GM21528 (cell line): ENCODE measurements at regions not wholly inside any gene's neighbourhood (a gene's known extent, or its start where the extent isn't known, plus 50 kb on each side); places are given as distances from the start of the nearest gene placed in this dataset.

Source experiments
- ATAC-seq: cut with Tn5 transposase; IDR thresholded peaks from one replicate; pipeline ENCODE4 v1.9.1; 2021; ENCODE audit warnings: mild to moderate bottlenecking, moderate library complexity; ENCODE audit not compliant: unreplicated experiment, low FRiP score

DNA sequence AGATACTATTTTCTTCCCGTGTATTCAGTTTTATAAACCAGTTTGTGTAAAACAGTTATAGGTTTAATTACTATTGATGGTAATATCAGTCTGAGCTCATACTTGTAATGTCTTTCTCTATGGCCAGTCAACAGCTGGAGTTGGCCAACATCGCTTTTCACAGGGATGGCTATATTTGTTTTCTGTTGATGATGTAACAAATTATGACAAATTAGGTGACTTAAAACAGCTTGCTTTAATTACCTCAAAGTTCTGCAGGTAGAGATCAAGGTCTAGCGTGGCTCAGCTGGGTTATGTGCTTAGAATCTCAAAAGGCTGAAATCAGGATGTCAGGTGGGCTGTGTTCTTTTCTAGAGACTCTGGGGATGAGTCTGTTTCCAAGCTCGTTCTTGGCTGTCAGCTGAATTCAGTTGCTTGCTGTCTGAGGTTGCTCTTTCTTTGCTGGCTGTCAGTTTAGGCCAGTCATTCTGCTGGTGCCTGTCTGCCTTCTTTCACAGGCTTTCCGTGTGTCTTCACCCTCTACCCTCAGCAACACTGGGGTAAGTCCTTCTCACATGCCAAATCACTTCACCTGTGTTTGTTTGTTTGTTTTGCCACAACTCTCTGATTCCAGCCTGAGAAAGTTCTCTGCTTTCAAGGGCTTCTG, 370.2 kb upstream of the E2F7 start:
- no peak for ATAC-seq

DNA sequence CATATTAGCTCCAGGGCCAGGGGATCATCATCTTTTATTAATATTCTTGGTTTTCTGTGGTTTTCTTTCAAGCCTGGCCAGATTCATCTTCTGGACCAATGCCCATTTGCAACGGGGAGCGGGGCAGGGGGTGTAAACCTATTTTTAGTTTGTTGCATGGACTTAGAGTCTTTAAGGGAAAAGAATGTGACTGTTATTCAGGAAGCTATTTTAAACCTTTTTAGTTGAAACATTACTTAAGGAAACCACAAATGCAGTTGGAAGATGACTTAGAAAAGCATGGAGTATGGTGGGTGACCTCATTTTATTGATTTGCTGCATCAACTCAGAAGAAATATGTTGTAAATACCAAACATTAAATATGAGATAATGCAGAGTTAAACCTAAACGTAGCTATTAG, 368.4 kb upstream of the E2F7 start:
- no peak for ATAC-seq

DNA sequence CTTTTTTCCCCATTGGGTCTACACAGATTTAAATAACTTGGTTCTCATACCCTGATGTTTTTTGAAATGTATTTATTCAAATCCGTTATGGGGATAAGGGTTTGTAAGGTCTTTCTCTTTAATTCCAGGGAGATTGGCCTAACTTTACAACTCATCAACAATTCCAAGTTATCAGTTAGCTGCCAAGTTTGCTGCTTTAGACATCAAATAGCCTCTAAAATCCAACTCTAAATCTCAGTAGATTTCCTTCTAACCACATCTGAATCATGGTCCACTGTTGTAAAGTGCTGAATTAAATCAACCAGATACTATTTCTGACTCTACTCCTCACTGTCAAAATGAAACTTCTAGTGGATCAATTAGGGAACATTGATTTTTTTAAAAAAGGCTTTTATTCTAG, 364.1 kb upstream of the E2F7 start:
- no peak for ATAC-seq

DNA sequence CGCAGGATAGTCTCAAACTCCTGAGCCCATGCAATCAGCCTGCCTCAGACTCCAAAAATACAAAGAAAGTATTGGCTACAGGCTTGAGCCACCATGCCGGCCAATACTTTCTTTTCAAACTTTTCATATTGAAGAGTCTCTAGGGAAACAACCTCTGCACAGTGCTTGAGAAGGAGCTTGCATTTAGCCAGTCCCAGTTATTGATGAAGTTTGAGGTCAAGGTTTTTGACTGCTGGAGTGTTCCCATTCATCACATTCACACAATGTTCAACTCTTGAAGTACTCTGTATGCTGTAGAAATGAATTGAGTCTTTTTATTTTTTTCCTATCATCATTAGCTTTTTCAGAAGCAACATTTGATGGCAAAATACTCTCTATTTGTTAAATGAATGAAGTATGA, 355.8 kb upstream of the E2F7 start:
- no peak for ATAC-seq

DNA sequence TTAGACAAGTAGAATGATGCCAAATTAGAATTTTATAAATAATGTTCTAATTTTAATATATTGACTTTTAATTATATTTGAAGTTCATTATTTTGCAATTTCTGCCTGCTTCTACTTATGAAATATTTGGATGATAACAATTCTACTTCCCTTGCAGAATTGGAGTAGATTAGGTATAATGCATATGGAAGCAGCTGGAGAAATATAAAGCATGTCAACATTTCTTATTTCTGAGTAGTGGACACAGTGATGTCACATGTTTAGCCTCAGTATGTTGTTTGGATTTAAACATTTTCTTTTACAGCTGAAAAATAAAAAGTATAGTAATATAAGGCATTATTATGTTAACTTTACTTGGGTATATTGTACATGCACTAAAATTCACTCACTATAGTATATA, 344.2 kb upstream of the E2F7 start:
- no peak for ATAC-seq

DNA sequence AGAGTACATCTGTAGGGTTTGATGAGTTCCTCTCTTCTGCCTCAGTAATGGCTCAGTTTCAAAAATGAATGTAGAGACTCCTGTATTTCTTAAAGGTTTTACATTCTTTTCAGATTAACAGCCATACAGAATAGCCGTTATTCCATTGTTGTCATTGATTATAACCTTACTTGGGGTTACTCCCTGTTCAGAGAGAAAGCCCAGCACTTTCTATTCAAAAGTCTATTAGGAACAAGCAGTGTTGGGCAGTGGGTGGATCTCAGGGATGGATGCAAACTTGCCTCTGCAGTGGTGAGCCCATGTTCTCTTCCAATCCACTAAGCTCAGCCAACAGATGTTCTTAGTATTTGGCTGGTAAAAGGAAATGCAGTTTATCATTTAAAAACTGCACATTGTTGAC, 342.6 kb upstream of the E2F7 start:
- ATAC-seq: no peak

DNA sequence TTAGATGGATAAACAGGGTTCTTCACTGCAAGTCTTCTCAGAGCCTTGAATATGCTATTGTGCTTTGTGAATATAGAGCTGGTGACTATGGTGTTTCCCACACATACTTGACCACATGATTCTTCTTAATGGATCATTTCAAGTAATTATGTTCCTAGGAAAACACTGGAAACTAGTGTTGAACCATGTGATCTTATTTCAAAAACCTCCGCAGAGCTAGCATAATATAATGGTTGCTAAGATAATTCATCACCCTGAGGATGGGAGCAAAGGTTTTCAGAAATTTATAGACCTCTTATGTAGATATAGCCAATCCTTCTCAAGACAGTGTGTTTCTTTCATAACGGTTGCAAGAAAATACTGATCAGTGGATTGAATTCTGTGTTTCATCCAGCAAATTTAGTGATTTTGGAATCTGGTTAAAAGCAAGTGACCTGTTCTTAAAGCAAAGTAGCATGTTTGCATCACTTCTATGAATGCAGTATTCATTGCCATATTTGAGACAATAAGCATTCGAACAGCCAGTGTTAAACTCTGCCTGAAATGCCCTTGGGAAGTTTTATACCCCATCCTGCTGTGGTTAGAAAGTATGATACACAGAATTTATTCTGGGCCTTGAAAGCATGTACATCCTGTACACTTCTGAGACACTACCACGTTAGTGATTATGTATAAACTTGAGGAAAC, 341.0 kb upstream of the E2F7 start:
- no peak for ATAC-seq

DNA sequence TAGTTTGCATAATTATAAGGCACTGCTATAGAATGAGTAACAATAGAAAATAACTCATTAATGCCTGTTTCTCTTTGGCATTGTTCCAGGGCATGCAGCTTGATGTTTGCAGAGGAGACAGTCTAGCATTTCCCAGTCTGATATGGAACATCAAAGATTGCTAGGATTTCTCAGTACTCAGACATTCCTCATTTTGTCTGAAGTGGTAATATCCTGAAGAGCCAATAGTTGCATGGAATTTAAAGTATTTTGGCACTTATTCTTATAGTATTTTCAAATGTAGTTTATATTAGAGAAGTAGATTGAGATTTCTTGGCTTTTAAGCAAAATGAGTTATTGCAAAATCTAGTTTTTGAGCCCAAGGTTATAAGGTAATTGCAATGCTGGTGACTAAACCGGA, 337.3 kb upstream of the E2F7 start:
- no peak for ATAC-seq

DNA sequence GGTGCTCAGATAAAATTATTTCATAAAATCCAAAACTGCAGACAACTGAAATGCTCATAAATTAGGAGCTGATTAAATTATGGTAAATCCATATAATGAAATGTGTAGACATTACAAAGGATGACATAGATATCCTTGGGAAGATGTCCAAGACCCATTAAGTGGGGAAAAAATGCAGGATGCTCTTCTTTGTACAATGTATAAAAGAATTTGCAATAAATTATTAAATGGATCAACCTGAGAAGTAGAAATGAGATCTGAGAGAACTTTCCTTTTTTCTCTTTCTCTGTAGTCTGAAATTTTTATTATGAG, 336.4 kb upstream of the E2F7 start:
- no peak for ATAC-seq

DNA sequence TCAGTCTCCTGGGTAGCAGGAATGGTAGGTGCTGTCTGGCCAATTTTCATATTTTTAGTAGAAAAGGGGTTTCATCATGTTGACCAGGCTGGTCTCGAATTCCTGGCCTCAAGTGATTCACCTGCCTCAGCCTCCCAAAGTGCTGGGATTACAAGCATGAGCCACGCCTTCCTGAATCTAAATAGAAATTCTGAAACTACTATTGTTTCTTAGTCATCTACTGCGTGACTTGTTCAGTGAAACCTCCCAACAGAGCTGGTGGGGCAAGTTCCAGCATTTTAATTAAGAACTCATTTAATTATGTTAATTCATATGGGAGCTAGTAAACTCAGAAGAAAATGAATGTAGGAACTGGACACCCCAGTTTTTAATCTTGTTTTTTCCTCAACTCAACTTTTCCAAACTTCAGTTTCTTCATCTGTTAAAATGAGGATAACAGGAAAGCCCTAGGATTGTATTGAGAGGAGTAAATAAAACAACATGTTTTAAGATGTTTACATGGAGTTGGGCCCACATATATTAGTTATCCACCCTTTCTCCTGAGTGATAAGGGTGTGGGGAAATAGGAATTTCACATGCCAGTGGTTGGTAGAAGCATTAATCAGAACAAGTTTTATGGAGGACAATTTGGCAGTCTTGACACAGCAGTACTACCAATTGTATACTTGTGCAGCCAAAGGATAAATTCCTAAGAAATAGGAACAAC, 335.8 kb upstream of the E2F7 start:
- ATAC-seq: no peak

DNA sequence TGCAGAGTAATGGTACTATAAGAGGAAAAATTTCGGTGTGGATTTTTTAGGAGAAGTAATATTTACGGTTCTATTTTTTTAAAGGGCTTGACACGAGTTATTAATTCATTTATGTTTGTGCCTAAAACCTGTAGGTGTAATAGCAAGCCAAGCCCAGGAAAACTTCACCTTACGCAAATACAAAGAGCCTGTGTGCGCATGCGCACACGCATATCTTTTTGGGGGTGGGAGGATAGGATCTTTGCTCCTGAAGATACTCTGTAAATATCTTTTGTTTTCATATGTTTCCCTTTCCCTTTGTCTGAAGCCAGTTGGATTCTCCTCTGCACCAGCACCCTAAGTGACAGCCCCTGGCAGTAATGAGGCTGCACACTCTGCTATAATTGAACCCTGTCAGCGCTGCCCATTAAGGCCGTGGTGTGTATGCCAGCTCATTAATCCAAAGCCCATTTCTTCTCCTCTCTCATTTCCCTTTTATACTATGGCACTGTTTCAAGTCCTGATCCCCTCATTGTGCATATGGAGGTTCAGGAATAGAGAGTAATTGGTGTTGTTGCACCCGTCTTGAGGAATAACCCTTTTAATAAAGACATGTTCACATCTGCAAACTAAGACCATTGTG, 327.2 kb upstream of the E2F7 start:
- ATAC-seq: no peak

DNA sequence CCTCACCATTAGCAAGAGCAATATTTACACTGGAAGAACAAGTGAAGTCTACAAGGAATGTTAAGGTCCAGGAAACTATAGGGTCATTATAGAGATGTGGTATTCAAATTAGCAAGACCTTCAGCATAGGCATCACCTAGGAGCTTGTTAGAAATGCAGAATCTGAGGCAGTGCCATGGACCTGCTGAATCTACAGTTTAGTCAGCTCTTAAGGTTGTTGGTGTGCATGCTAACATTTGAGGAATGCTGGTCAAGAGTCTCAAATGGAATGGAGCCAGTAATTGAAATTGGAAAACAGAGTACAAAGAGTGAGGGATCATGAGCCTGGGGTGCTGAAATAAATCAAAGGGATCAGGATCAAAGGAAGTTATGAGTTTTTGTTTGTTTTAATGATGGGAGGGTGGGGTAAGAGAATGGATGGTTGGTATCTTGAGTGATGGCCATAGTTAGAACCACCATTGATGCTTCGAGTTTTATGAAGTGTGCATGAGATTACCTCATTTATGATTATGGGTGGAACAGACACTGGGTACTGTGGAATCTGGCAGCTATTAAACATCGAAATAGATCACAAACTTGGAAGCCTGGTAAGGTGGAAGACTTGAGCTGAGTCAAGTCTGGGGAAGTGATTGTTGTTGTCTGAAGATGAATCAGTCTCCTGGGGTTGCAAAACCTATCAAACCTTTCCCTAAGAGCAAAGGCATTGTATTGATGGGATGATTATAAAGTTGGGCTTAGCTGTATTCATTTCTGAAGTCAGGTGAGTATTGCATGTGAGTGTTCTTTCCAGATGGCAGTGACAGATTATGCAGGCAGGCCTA, 323.3 kb upstream of the E2F7 start:
- ATAC-seq: no peak

DNA sequence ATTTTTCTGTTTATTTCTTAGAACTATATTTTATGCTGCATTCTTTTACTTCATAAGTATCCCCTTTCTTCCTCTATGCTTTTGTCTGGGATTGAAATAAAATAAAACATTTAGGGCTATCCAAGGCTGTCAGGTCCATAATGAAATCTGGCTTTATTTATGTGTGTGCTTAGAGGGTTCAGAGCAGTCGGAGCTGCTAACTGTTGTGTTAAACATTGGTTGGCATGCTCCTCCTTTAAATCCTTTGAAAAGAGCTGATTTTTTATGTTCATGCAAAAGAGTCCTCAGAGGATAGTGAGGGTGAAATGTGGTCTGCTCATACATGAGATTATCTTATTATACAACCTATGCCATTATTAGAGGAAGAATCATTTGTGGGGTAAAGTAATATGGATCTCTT, 322.3 kb upstream of the E2F7 start:
- no peak for ATAC-seq

DNA sequence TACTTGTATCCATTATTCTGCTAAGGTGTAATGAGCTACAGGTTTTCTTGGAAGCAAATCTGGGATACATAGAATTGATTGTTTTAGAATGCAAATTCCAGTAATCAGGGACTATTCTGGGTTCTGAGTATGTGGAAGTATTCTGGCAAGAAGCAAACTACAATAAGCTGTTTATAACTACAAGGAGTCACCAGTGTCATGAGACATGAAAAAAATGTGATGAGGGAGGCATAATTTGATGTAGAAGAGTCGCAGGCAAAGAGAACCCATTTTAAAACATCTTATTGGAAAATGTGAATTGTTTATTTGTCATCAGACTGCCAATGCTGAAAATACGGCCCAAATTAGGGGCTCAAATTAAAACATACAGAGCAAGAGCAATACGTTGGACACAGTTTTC, 321.8 kb upstream of the E2F7 start:
- ATAC-seq: no peak

DNA sequence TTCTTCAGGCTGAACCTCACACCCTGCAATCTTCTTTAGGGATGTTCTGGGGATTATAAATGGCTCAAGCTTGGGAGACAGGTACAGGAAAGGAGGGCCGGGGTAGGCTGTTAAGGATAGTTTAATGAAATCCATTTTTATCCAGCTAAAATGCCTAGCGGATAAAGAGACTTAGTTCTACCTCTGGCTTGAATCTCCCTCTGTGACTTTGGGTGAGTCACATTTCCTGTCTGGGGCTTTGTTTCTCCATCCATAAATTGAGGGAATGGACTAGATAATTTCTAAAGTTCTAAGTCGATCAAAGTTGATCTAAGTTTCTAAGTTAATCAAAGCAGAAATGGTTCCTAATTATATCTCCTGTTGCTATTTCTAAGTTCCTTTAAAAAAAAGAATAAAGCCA, 319.6 kb upstream of the E2F7 start:
- ATAC-seq: no peak

DNA sequence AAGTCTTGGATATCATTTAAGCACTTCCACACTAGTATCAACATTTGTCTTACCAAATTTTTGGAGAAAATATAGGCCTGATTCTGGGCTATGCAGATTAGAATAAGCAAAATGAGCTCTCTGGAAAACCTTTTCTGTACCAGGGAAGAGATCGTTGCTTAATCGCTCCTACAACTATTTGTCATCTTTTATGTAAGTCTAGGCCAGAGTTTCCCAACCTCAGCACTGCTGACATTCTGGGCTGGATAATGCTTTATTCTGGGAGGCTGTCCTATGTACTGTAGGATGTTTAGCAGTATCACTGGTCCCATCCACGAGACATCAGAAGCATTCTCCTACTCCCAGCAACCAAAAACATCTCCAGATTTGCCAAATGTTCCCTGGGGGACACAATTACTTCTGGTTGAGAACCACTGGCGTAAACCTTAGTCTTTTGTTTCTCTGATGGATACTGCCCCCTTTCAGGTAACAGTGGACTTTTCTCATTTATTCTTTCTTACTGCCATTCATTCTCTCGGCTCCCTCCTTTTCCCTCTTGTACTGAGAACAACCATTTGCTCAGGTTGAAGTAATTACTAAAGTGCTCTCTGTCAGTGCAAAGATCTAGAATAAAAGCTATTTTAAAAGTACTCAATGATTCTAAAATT, 316.9 kb upstream of the E2F7 start:
- ATAC-seq: no peak

DNA sequence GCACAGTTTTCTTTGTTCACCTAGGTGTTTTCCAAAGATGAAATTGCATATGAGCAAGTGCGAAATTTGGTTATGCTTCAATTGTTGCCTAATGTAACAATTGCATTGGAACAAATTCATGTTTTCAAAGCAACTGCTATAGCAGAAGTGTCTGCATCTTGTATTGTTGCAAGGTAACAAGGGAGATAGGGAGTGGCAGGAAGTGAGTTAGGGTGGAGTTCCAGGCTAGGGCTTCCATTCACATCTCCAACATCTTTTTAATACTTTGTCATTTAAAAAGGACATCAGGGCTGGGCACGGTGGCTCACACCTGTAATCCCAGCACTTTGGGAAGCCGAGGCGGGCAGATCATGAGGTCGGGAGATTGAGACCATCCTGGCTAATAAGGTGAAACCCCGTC, 312.3 kb upstream of the E2F7 start:
- no peak for ATAC-seq

DNA sequence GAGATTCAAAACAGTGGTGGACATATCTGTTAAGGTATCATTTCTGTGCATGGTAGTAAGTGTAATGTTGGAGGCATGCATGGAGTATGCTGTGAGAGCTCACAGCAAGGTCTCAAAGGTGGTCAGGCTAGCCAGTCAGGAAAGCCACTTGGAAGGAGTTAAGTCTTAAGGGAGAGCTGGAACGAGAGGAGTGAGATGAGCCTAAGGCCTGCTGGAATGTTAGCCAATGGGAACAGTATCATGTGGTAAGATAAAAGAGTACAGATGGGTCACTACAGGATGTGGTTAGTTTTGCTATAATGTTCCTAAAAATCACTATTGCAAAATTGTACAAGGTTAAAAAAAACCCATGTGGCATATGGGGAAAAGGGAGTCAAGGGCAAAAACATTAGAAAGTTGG, 311.7 kb upstream of the E2F7 start:
- ATAC-seq: no peak

DNA sequence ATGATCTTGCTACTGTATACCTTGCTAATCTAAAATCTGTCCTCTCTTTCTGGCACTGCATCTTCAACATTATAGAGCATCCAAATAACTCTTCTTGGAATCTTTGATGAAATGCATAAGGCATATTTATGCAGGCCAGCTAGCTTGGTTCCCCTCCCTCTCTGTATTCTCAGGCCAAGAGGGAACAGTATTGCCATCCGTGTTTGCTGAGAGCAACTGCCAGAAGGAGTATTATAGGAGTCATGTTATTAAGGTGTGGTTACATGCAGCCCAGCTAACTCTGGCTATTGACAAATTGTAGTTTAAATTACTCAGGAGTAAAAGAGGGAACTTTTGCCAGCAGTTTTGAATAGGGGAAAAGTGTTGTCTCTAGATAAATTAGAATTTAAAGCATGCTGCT, 309.3 kb upstream of the E2F7 start:
- no peak for ATAC-seq

DNA sequence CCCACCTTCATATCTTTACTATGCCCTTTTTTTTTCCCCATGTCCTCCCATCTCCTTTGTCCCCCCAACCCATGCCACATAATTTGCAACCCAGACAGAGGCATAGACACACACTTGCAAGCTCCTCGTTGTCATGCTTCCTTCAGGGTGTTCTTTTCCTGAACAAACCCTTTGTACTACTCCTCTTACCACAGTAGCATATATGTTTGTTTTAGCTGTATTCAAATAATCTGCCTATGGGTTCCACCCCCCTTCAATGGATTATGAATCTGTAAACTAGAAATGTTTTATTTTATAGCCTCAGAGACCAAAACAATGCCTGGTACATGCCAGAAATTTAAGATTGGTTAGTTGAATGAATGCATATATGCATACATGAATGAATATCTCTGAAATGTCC, 307.1 kb upstream of the E2F7 start:
- ATAC-seq: no peak
